GM12892 (cell line): ENCODE measurements at regions not wholly inside any gene's neighbourhood (a gene's known extent, or its start where the extent isn't known, plus 50 kb on each side); places are given as distances from the start of the nearest gene placed in this dataset.

ENCODE experiments used
- POLR2AphosphoS5 ChIP-seq: IDR thresholded peaks from 2 replicates; pipeline ENCODE4 v1.6.1; 2011; ENCODE audit warnings: low read depth, low read length, control low read depth
- TAF1 ChIP-seq: IDR thresholded peaks from 2 replicates; pipeline ENCODE4 v1.6.1; 2011; ENCODE audit warnings: low read depth, mild to moderate bottlenecking, control low read depth, low read length, borderline replicate concordance

GRCh38 chr5:92911851-92912250, 669.2 kb downstream of the NR2F1-AS1 start:
- TF ChIP-seq TAF1 (no peak), POLR2AphosphoS5 (no peak)
